HG03135 (cell line): ENCODE measurements at regions not wholly inside any gene's neighbourhood (a gene's known extent, or its start where the extent isn't known, plus 50 kb on each side); places are given as distances from the start of the nearest gene placed in this dataset.

Source experiments
- ATAC-seq: cut with Tn5 transposase; IDR thresholded peaks from one replicate; pipeline ENCODE4 v1.9.1; 2021; ENCODE audit warnings: mild to moderate bottlenecking, moderate library complexity; ENCODE audit not compliant: unreplicated experiment

- no peak for ATAC-seq
Observed at GRCh38 chr12:59839514-59839913, 243.7 kb downstream of the SLC16A7 start.

GRCh38 chr12:59843260-59843843, 247.5 kb downstream of the SLC16A7 start:
- ATAC-seq, result no peak

GRCh38 chr12:59844750-59845149, 248.9 kb downstream of the SLC16A7 start:
- ATAC-seq, result no peak

GRCh38 chr12:59845293-59845692, 249.5 kb downstream of the SLC16A7 start:
- ATAC-seq, result no peak

- no peak for ATAC-seq
Observed at GRCh38 chr12:59847127-59847526, 251.3 kb downstream of the SLC16A7 start.

- no peak for ATAC-seq
Observed at GRCh38 chr12:59850268-59850667, 254.4 kb downstream of the SLC16A7 start.

GRCh38 chr12:59858508-59859170, 262.8 kb downstream of the SLC16A7 start:
- ATAC-seq, result no peak

- no peak for ATAC-seq
Observed at GRCh38 chr12:59859171-59859510, 263.3 kb downstream of the SLC16A7 start.

GRCh38 chr12:59861635-59862034, 265.8 kb downstream of the SLC16A7 start:
- ATAC-seq, result no peak

- no peak for ATAC-seq
Observed at GRCh38 chr12:59867055-59867454, 271.2 kb downstream of the SLC16A7 start.

- ATAC-seq, result no peak
Observed at GRCh38 chr12:59867689-59868088, 271.9 kb downstream of the SLC16A7 start.

GRCh38 chr12:59871779-59872178, 275.9 kb downstream of the SLC16A7 start:
- no peak for ATAC-seq

GRCh38 chr12:59873136-59873535, 277.3 kb downstream of the SLC16A7 start:
- ATAC-seq, result no peak

- no peak for ATAC-seq
Observed at GRCh38 chr12:59874781-59875180, 279.0 kb downstream of the SLC16A7 start.

- no peak for ATAC-seq
Observed at GRCh38 chr12:59886131-59886733, 290.4 kb downstream of the SLC16A7 start.

GRCh38 chr12:59887178-59887577, 291.3 kb downstream of the SLC16A7 start:
- ATAC-seq, result no peak

- no peak for ATAC-seq
Observed at GRCh38 chr12:59890896-59891579, 295.2 kb downstream of the SLC16A7 start.

GRCh38 chr12:59895166-59895775, 299.4 kb downstream of the SLC16A7 start:
- no peak for ATAC-seq

GRCh38 chr12:59904874-59905521, 309.2 kb downstream of the SLC16A7 start:
- no peak for ATAC-seq

- no peak for ATAC-seq
Observed at GRCh38 chr12:59911516-59911915, 315.7 kb downstream of the SLC16A7 start.

GRCh38 chr12:59916988-59917387, 321.2 kb downstream of the SLC16A7 start:
- no peak for ATAC-seq
